ENCODE measurements at regions not wholly inside any gene's neighbourhood (a gene's known extent, or its start where the extent isn't known, plus 50 kb on each side); places are given as distances from the start of the nearest gene placed in this dataset.
"Not testable (repeated sequence)": the region's sequence is repeated elsewhere in the genome, so short reads cannot be mapped to it uniquely, and the experiment has no call there.

DNA sequence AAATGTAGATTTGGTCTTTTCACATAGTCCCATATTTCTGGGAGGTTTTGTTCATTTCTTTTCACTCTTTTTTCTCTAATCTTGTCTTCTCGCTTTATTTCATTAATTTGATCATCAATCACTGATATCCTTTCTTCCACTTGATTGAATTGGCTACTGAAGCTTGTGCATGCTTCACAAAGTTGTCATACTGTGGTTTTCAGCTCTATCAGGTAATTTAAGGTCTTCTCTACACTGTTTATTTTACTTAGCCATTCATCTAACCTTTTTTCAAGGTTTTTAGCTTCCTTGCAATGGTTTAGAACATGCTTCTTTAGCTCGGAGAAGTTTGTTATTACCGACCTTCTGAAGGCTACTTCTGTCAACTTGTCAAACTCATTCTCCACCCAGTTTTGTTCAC lies 51.6 kb upstream of the FSIP2 start:
- TF ChIP-seq, protein P1, sequence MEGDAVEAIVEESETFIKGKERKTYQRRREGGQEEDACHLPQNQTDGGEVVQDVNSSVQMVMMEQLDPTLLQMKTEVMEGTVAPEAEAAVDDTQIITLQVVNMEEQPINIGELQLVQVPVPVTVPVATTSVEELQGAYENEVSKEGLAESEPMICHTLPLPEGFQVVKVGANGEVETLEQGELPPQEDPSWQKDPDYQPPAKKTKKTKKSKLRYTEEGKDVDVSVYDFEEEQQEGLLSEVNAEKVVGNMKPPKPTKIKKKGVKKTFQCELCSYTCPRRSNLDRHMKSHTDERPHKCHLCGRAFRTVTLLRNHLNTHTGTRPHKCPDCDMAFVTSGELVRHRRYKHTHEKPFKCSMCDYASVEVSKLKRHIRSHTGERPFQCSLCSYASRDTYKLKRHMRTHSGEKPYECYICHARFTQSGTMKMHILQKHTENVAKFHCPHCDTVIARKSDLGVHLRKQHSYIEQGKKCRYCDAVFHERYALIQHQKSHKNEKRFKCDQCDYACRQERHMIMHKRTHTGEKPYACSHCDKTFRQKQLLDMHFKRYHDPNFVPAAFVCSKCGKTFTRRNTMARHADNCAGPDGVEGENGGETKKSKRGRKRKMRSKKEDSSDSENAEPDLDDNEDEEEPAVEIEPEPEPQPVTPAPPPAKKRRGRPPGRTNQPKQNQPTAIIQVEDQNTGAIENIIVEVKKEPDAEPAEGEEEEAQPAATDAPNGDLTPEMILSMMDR (conservative IDR thresholded peaks at IDR 0.05; ENCODE audit: low read depth, low read length), result not testable (repeated sequence)
- TF ChIP-seq RFX5 (IDR thresholded peaks at IDR 0.05; ENCODE audit: low read depth, low read length); SMC3 (IDR thresholded peaks at IDR 0.05; ENCODE audit: low read depth, low read length); CEBPB (IDR thresholded peaks at IDR 0.05; ENCODE audit: low read depth, low read length); RAD21 (IDR thresholded peaks at IDR 0.05; ENCODE audit: low read length): not testable (repeated sequence)

Measured in IMR-90 (cell line).